LHCN-M2 (cell line): ENCODE measurements at regions not wholly inside any gene's neighbourhood (a gene's known extent, or its start where the extent isn't known, plus 50 kb on each side); places are given as distances from the start of the nearest gene placed in this dataset.
"Not testable (repeated sequence)": the region's sequence is repeated elsewhere in the genome, so short reads cannot be mapped to it uniquely, and the experiment has no call there.

Experiments
- DNase-seq: peaks from one replicate; pipeline ENCODE4 v3.0.0-alpha.2; 2012; ENCODE audit warnings: low read depth

DNA sequence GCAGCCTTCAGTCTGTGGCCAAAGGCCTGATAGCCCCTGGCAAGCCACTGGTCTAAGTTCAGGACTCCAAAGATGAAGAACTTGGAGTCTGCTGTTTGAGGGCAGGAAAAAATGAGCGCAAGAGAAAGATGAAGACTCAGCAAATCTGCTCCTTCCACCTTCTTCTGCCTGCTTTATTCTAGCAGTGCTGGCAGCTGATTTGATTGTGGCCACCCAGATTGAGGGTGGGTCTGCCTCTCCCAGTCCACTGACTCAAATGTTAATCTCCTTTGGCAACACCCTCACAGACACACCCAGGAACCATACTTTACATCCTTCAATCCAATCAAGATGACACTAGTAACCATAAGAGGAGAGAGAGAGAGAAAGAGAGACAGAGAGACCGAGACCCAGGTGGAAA is 127.6 kb downstream of the UTP18 start:
- DNase-seq: no peak

DNA sequence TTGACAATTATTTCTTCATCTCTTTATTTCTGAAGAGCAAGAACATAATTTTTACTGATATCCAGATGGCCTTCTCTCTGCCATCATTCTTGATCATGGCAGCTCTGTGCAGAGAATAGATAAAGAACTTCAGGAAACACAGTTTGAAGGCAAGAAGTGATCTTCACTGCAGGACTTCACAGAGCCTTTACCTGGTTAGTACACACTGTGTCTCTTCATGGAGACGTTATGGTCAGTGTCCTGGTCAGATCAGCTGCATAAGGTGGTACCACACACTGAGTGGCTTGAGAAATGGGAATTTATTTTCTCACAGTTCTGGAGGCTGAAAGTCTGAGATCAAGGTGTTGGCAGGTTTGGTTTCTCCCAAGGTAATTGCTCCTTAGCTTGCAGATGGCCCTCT is 129.5 kb downstream of the UTP18 start:
- DNase-seq: no peak

DNA sequence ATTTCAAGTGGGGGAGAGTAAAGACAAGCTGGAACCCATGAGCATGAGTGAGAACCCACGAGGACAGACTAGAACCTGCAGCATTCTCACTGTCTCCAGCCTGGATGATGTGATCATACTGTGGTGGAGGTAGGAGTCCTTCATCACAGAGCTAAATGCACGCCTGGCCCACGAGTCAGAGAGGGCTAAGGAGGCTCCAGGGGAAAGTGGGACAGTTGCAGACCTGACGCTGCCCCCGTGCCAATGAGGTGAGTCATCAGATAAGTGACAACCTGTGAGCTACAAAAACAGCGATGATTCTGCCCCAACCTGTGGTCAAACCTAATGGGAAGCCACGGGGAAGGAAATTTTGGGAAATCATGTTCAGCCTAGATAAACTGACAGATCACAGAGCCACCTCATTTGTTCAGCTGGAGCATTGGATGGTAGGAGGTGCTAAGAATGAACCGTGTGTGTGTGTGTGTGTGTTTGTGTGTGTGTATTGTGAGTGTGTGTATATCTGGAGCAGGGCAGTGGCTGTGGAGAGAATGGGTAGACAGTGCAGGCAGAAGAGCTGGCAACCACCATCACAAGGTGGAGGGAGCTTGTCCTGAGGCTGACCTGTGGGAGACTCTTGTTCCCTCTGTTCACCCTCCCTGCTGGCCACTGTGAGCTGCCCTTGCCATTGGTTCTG is 131.8 kb downstream of the UTP18 start:
- DNase-seq: no peak

DNA sequence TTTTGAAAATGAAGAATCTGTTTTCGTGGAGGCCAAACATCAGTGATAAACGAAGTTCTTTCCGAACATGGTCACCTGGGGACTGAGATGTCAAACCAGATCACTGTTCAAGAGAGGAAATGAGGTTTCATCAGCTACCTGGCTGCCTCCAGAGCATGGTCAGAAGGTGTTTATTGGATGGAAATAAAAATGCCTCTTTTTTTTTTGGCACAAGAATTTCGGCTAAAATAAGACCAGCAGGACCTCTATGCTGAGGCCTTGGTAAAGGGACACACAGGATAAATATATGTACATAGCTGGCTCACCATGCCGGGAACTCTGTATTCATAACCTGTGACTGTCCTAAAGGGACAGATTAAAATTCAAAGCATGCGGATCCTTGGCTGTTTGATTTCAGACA is 135.3 kb downstream of the UTP18 start:
- no peak for DNase-seq

DNA sequence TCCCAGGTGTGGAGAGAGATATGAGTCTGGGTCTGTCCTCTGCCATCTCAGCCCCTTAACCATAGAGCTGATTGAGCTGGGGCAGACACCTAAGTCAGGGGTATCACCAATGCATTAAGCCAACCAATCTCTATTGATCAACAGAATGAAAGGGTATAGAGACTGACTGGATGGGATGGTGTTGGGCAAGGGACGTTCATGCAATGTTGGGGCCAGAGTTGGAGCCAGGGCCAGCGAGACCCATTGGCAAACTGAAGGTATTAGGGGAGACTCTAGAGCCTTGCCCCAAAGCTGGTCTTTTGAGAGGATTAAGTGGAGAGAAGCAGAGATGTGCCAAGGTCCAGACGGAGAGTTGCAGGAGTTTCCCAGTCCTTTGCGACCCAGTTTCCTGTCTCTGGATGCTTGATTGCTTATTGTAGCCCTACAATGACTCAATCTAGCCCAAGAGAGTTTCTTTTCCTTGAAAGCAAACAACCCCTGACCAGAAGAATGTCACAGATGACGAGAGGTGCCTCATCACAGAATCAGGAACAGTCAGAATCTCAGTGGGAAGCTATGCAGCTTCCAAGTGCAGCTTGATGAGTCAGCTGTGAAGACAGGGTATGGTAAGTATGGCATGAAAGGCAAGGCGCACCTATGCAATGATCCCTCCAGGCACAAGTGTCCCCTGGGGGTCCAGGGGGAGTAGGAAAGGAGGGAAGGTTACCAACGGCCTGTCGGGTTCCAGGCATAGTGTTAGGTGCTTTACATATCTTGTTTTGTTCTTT is 137.2 kb downstream of the UTP18 start:
- DNase-seq: peak; percentile 23

DNA sequence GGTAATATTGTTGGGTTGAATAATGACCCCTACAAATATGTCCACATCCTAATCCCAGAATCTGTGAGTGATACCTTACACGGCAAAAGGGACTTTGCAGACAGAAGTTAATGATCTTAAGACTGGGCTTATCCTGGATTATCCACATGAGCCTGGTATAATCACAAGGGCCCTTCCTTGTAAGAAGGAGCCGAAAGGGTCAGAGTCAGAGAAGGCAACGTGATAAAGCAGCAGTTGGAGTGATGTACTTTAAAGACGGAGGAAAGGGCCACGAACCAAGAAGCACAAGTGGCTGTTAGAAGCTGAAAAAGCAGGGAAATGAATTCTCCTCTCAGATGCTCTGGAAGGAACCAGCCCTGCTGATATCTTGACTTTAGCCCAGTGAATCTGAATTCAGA is 137.8 kb downstream of the UTP18 start:
- DNase-seq: no peak

DNA sequence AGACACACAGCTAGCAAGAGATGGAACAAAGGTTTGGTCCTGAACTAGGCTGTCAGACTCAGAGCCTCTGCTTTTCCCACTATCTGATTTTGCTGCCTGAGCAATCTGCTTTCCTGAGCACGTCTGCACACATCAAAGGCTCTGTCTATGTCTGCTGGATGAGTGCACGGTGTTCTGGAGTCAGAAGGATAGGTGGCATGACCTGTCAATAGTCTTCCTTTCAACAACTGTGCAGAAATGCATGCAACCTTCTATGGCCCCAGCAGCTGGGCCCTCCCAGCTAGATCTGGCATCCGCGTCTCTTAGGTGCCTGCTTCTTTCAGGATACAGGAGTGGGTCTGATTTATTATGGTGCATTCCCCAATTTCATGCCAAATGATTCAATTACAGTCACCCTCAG is 138.3 kb downstream of the UTP18 start:
- DNase-seq: no peak

DNA sequence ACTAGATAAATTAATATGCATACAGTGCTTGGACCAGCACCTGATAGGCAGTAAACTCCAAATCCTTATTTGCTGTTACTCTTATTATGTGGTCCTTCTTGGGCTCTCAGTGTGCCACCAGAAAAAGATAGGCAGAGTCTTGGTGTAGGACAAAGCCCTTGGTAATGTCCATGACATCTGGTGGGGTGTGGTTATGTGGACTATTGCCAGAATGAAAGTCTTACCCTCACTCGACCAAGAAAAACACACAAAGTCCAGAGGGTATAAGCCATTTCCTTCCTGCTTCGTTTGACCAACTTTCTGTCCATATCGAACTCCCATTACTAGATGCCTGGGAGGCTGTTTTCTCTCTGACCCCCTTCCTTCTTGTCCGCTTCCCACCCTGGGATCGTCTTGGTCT is 140.9 kb downstream of the UTP18 start:
- DNase-seq: no peak

DNA sequence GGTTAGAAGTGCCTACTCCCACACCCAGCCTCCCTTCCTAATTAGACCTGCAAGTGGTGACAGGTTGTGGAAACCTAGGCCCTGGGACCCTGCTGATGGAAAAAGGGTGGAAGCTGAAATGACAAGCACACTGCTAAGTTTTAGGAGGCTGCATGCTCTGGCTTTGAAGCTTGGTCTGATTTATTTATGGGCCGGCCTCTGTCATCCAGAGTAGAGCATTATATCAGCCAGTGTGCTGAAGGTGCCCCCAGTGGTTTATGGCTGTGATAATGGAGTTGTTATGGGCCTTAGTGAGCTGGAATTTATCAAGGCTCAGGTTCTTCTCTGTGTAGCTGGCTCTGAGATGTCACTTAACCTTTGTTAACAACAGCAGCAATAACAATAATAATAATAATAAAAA is 142.6 kb downstream of the UTP18 start:
- DNase-seq: no peak

DNA sequence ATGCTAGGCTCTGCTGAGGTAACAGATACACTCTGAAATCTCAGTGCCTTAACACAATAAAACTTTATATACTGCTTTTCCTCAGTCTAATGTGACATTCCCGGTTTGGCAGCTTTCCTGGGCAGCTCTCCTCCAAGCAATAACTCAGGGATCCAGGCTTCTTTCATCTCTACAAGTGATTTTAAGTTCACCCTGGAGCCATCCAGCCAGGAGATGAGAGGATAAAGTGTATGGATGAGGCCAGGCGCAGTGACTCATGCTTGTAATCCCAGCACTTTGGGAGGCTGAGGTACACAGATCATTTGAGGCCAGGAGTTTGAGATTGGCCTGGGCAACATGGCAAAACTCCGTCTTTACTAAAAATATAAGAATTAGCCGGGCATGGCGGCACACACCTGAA is 147.2 kb downstream of the UTP18 start:
- no peak for DNase-seq

DNA sequence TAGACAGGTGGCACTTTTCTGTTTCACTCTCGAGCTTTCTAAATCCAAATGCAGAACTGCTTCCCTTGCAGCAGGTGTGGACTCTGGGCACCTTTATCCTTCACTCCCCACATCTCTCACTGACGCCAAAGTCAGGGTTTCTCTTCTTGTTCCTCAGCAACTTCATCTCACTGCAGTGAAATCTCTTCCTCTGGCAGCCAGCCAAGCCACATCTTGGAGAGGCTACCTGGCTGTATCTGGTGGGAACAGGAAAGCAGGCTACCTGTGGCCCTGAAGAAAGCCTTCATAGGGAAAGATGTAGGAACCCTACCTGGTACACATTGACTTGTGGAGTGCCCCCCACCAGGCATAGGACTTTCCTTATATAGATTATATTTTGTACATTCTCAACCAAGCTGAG is 159.1 kb downstream of the UTP18 start:
- DNase-seq: no peak

DNA sequence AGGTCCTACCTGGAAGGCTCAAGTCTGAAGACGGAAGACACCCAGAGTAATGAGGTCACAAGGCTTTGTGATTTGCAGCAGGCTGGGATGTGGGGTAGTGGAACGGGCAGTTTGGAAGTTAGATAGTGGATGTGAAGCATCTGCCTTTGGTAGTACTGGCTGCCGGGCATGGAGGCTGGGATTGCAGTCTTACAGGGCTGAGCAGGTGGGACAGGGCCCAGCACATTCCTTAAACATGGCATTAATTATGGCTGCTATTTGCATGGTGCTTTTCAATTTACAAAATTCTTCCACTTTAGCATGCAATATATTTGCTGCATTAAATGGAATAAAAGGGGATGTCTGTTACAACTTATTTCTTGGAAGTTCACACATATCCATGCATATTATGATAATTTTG is 161.2 kb downstream of the UTP18 start:
- DNase-seq: no peak

DNA sequence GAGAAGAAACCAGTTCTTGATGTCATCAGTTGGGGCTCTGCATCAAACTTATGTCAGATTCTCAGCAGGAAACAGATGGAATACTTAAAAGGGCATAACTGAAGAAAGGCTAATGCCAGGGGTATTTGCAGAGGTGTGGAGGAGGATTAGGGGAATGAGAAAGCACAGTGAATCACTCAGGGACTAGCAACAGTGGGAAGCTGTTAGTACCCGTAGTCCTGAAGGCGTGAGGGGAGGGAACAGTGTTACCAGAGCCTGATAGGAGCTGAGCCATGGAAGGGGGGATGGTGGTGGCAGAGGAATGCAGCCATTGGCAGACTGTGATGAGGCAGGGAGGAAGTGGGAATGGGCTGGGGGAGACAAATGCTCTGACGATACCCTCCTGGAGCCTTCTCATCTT is 162.3 kb downstream of the UTP18 start:
- no peak for DNase-seq

DNA sequence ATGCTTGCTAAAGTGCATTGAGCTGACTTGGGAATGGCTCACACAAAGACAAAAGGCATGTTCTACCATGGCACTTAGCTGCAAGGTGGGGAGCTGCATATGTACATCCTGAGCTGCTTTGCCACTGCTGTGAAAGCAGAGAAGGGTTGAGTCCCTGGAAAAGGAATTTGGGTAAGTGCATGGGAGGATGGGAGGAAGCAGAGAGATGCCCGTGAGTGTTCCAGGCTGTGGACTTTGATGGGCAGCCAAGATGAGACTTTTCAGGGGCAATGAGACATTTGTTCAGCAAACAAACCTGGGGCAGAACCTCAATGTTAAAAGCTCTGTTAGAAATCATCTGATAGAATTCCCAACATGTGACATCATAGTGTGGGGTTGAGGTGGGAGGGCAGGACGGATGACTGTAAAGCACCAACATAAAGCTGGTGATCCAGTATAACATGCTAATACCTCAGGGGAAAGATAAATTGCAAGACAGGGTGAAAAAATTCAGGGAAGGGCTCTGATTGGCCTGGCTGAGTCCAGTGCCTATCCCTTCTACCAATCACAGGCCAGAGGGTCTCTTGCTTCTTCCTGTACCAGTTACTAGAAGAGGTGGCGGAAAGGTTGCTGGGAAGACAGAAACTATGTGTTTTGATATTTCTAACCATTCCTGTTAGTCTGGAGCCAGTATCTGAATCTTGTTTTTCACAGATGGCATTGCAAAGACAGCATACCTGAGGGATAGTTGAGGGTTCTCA is 163.2 kb downstream of the UTP18 start:
- DNase-seq: no peak

DNA sequence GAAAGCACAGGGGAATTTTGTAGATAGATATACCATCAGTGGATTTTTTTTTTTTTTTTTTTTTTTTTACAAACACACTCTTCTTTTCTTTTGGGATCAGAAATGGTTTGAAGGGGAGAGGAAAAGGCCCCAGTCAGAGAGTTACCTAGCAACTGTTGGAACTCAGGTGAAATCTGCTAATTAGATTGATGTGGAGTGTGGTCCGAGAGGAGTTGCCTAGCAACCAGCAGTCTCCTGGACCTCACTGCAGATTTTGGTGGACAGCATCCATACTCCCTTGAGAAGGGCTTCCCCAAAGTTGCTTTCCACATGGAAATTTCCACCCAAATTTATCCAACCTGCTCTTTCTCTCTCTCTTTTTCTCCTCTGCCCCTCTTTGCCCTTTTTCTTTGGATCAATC is 165.4 kb downstream of the UTP18 start:
- no peak for DNase-seq

DNA sequence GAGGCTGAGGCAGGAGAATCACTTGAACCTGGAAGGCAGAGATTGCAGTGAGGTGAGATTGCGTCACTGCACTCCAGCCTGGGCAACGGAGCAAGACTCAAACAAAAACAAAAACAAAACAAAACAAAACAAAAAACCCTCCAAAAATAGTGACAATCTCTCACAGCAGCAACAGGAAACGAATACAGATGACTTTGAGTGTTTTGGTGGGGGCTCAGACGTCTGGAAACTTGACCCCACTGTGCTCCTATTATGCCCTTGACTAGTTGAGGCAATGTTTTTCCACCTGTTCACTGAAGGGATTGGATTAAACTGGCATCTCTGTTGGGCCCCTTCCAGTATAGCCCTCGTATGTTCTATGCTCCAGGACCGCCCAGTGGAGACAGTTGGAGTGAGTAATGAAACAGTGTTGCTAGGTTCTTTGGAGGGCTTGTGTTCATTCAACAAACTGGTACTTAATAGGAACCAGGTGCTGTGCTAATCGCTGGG is 167.0 kb downstream of the UTP18 start:
- peak; percentile 8 for DNase-seq

DNA sequence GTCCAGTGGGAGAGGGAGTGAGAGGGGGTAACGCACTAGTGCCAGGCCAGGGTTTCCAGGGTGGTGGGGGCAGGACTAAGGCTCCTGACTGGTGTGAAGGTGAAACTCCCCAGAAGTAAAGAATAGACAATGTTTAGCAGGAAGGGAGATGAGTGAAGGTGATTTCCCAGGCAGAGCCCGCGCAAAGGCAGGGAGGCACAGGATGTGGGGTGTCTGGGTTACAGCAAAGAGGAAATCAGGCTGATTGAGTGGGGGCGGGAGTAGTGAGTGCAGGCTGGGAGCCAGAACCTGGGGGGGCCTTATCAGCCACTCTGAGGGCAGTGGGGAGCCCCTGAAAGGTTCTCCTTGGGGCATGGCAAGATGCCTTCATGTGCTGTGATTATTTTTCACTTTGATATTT is 167.5 kb downstream of the UTP18 start:
- DNase-seq: no peak

DNA sequence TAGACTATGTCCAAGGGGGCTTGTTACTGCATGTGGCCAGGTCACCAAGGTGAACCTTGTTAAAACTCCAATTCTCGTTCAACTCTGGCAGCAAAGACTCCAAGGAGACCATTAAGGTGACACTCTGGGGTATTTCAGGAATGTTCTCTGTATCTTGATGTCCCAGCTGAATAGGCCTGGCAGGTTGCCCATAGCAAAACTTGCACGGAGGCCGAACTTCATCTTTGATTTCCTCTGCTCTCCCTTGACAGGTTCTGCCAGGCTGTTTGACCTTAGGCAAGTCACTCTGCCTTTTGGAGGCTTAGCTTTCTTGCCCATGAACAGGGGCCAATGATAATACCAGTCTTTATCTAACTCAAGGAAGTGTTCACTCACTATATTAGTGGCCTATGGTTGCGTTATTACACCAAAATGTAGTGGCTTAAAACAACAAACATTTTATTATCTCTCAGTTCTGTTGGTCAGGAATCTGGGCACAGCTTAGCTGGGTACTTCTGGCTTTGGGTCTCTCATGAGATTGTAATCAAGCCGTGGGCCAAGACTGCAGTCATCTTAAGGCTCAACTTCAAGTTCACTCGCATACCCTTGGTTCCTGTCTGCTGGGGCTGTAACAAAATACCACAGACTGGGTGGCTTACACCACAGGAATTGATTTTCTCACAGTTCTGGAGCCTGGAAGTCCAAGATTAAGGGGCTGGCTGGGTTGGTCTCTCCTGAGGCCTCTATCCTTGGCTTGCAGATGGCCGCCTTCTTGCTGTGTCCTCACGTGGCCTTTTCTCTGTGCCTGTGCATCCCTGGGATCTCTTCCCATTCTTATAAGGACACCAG is 168.5 kb downstream of the UTP18 start:
- no peak for DNase-seq

DNA sequence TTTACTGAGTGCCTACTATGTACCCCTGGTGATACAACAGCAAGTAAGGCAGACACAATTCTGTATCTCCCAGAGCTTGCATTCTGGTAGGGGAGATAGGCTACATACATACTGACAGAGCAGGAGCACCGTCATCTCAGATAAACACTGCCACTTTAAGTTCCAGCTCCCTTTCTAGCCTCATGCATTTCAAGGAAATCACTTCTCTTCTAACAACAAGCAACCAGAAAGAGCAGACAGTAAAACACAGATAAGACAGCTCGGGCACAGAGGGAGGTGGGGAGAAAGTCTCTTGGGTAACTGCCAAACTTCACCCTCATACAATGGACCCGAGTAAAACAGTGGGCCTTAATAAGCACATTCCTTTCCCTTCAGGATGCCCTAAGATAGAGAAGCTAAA is 169.6 kb downstream of the UTP18 start:
- not testable (repeated sequence) for DNase-seq

DNA sequence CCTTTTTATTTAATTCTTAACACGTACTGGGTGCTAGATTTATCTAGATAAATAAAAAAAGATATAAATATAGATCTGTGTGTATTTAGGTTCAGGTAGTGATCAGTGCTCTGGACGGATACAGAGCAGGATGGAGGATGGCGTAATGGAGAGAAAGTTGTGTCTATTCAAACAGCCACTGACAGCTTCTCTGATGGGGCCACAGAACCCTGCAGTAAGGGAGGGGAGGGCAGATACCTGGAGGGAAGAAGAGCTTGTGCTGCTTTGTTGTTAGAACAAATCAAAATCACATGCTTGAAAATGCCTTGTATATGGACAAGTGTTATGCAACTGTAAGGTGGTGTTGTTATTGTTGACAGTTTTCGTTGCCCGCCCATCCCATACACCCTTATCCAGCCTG is 170.2 kb downstream of the UTP18 start:
- DNase-seq: no peak

DNA sequence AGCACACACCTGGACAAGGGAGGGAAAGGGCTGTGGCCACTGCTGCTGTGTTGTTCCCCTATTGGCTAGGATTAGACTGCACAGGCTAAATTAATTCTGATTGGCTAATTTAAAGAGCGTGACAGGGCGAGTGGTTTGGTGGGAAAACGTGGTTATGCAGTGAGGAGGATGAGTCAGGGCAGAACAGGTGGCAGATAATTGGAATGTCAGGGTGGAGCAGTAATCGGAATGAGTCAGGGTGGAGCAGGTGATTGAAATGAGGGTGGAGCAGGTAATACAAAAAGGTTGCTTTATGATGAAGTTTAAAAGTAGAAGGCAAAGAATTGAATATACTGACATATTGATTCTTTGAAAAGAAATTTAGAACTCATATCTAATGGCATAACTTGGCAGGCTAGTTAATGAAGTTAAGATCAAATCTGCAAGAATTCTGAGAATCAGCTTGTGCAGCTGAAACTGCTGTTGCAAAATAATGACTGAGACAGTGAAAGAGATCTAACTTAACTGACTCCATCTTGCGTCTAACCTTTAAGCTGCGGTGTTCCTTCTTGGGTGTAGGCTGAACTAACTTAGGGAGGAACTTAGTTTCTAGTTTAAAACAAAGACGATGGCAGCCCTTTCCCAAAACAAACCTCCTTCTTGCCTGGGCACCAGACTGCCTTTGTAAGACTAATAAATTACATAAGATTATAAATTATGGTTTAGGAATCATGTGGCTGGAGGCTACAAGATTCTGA is 174.3 kb downstream of the UTP18 start:
- no peak for DNase-seq
